ENCODE measurements at regions not wholly inside any gene's neighbourhood (a gene's known extent, or its start where the extent isn't known, plus 50 kb on each side); places are given as distances from the start of the nearest gene placed in this dataset.

DNA sequence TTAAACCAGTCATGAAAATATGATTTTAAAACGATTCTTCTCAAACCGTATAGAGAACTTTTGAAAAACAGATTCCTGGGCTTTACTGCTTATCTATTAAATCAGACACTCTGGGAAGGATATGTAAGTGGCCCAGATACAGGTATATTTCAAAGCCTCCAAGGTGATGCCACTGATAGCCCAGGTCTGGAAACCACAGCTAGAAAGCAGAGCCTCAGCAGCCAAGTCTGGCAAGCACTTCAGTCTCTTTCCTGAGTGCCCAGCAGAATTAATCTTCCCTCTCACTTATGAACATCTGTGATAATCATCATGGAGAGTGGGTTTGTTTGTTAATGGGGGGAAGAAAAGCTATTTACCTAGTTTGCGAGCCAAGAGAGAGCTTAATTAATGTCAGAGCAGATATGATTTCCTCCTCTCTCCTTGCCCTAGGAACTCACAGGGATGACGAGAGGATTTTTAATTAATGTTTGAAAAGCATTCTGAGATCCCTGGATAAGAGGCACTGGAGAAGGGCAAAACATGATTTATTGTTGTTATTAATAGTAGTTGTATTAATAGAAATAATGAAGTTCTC is 368.4 kb downstream of the TLE1 start:
- ATAC-seq (no peak), DNase-seq (no peak)
- intact Hi-C loops (cut with DNase I; ENCODE audit: low total_unique reads): no loop called here
- no peaks in the 10 kb centered on the region for H3K4me1 ChIP-seq
- H3K27me3 ChIP-seq: no peaks in the 10 kb centered on the region
- in situ Hi-C loops (cut with MboI; ENCODE audit: low sequenced_read_pairs in 4 of 4): no loop called here
- H3K36me3 ChIP-seq: no peaks in the 10 kb centered on the region
- no peak overlapping the region for H3K4me3 ChIP-seq
- H3K9me3 ChIP-seq: peaks cover 0 to 15% (median 4%) of the 10 kb centered on the region in 3 donors
- TF ChIP-seq, protein P1, sequence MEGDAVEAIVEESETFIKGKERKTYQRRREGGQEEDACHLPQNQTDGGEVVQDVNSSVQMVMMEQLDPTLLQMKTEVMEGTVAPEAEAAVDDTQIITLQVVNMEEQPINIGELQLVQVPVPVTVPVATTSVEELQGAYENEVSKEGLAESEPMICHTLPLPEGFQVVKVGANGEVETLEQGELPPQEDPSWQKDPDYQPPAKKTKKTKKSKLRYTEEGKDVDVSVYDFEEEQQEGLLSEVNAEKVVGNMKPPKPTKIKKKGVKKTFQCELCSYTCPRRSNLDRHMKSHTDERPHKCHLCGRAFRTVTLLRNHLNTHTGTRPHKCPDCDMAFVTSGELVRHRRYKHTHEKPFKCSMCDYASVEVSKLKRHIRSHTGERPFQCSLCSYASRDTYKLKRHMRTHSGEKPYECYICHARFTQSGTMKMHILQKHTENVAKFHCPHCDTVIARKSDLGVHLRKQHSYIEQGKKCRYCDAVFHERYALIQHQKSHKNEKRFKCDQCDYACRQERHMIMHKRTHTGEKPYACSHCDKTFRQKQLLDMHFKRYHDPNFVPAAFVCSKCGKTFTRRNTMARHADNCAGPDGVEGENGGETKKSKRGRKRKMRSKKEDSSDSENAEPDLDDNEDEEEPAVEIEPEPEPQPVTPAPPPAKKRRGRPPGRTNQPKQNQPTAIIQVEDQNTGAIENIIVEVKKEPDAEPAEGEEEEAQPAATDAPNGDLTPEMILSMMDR (IDR thresholded peaks at IDR 0.05 in 4 of 5, conservative IDR thresholded peaks at IDR 0.05 in 1 of 5): no peak
- no peak for TF ChIP-seq POLR2A (IDR thresholded peaks at IDR 0.05)
- no peak overlapping the region for H3K27ac ChIP-seq

DNA sequence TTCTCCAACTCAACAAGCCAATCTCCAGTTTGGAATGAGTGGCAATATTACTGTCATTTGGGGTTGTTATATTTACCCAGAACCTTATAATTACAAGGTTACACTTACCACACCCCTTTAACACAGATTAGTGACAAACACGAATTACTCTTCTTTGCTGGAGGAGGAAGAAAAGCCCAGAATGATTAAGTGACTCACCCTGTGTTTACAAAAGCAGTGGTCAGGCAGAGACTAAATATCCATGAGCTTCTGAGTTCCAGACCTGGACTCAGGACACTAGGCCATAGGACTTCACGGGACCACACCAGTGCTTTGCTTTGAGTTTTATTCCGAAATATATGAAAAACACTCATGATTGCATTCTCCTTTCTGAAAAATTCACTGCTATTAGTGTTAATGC is 370.8 kb downstream of the TLE1 start:
- H3K27ac ChIP-seq: no peak overlapping the region
- TF ChIP-seq, protein P1 (IDR thresholded peaks at IDR 0.05 in 4 of 5, conservative IDR thresholded peaks at IDR 0.05 in 1 of 5): no peak
- no peak for TF ChIP-seq POLR2A (IDR thresholded peaks at IDR 0.05)
- no peaks in the 10 kb centered on the region for H3K4me1 ChIP-seq
- in situ Hi-C loops (cut with MboI; ENCODE audit: low sequenced_read_pairs in 4 of 4) (no loop called here), intact Hi-C loops (cut with DNase I; ENCODE audit: low total_unique reads) (no loop called here)
- H3K36me3 ChIP-seq: no peaks in the 10 kb centered on the region
- peaks cover 0 to 8% (median 0%) of the 10 kb centered on the region in 3 donors for H3K9me3 ChIP-seq
- no peaks in the 10 kb centered on the region for H3K27me3 ChIP-seq
- DNase-seq (no peak), ATAC-seq (no peak)
- no peak overlapping the region for H3K4me3 ChIP-seq

DNA sequence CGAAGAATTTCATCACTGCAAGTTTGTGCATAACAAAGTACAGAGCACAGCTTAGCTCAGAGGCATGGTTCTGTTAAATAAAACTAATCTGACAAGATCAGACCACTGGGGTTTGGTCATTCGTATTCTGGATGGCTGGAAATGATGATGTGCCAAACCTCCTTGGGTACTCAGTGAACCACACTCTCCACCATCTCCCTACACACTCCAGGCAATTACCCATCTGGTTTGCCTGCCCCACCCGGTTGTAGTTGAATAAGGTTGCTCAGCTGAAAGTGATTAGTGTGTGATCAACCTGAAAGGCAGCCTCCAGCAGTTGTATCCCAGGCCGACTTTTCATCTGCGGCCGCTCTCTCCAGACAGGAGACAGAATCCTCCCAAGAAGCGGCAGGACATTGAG is 371.4 kb downstream of the TLE1 start:
- in situ Hi-C loops (cut with MboI; ENCODE audit: low sequenced_read_pairs in 4 of 4) (no loop called here), intact Hi-C loops (cut with DNase I; ENCODE audit: low total_unique reads) (no loop called here)
- H3K27me3 ChIP-seq: no peaks in the 10 kb centered on the region
- H3K27ac ChIP-seq: no peak overlapping the region
- H3K4me3 ChIP-seq: no peak overlapping the region
- ATAC-seq (no peak), DNase-seq (no peak)
- no peaks in the 10 kb centered on the region for H3K36me3 ChIP-seq
- TF ChIP-seq POLR2A (IDR thresholded peaks at IDR 0.05): no peak
- TF ChIP-seq, protein P1 (IDR thresholded peaks at IDR 0.05 in 4 of 5, conservative IDR thresholded peaks at IDR 0.05 in 1 of 5): no peak
- H3K4me1 ChIP-seq: no peaks in the 10 kb centered on the region
- H3K9me3 ChIP-seq: peaks cover 0 to 2% (median 0%) of the 10 kb centered on the region in 3 donors

DNA sequence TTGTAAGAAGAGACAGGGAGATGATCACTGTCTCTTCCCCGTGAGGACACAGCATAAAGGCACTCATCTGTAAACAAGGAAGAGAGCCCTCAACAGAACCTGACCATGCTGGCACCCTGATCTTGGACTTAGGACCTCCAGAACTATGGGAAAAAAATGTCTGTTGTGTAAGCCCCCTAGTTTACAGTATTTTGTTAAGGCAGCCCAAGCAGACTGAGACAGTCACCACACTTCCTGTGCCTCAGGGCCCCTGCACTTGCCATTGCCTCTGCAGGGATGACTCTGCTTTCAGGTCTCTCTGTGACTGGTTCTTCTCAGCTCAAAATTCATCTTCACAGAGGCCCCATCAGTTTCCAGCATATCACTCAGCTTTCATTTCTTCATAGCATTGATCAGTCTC is 372.1 kb downstream of the TLE1 start:
- Histone ChIP-seq H3K4me3 (no peak overlapping the region), H3K36me3 (no peaks in the 10 kb centered on the region), H3K27me3 (no peaks in the 10 kb centered on the region), H3K27ac (no peak overlapping the region), H3K9me3 (no peaks in the 10 kb centered on the region), H3K4me1 (no peaks in the 10 kb centered on the region)
- ATAC-seq: no peak
- no peak for DNase-seq
- TF ChIP-seq, protein P1 (IDR thresholded peaks at IDR 0.05 in 4 of 5, conservative IDR thresholded peaks at IDR 0.05 in 1 of 5): no peak
- intact Hi-C loops (cut with DNase I; ENCODE audit: low total_unique reads): no loop called here
- in situ Hi-C loops (cut with MboI; ENCODE audit: low sequenced_read_pairs in 4 of 4): no loop called here

DNA sequence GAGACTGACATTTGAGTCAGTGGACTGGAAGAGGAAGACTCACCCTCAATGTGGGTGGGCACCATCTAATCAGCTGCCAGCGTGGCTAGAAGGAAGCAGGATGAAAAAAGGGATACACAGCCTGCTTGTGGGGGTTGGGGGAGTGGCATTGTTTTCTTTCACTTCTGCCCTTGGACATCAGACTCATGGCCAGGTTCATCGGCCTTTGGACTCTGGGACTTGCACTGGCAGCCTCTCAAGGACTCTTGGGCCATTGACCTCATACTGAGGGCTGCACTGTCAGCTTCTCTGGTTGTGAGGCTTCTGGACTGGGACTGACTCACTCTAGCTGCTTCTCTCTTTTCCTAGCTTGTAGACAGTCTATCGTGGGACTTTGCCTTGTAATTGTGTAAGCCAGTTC is 374.9 kb downstream of the TLE1 start:
- Histone ChIP-seq H3K4me1 (no peaks in the 10 kb centered on the region), H3K4me3 (no peak overlapping the region), H3K27ac (no peak overlapping the region), H3K9me3 (no peaks in the 10 kb centered on the region), H3K36me3 (no peaks in the 10 kb centered on the region), H3K27me3 (no peaks in the 10 kb centered on the region)
- ATAC-seq (no peak), DNase-seq (no peak)
- in situ Hi-C loops (cut with MboI; ENCODE audit: low sequenced_read_pairs in 4 of 4): no loop called here
- intact Hi-C loops (cut with DNase I; ENCODE audit: low total_unique reads): no loop called here
- no peak for TF ChIP-seq POLR2A (IDR thresholded peaks at IDR 0.05)
- TF ChIP-seq, protein P1 (IDR thresholded peaks at IDR 0.05 in 4 of 5, conservative IDR thresholded peaks at IDR 0.05 in 1 of 5): no peak
